WTC11 (cell line): ENCODE measurements at regions not wholly inside any gene's neighbourhood (a gene's known extent, or its start where the extent isn't known, plus 50 kb on each side); places are given as distances from the start of the nearest gene placed in this dataset.

ENCODE experiments used
- CBFB ChIP-seq: sonication (generic); formaldehyde crosslinking; IDR thresholded peaks from 2 replicates; pipeline ENCODE4 v1.8.1; 2022; ENCODE audit warnings: mild to moderate bottlenecking, low read depth, missing genetic modification reagents
- CTCF ChIP-seq: fragments of 200-600 bp; IDR thresholded peaks from 2 replicates; pipeline ENCODE4 v1.8.0; 2022; ENCODE audit warnings: antibody characterized with exemption
- ESRRA ChIP-seq: sonication (generic); formaldehyde crosslinking; IDR thresholded peaks from 2 replicates; pipeline ENCODE4 v1.8.1; 2022; ENCODE audit warnings: mild to moderate bottlenecking, missing genetic modification reagents, borderline replicate concordance
- ETV6 ChIP-seq: sonication (generic); formaldehyde crosslinking; IDR thresholded peaks from 2 replicates; pipeline ENCODE4 v1.8.1; 2022; ENCODE audit warnings: mild to moderate bottlenecking, missing genetic modification reagents
- FOXK1 ChIP-seq: sonication (generic); formaldehyde crosslinking; IDR thresholded peaks from 2 replicates; pipeline ENCODE4 v1.8.0; 2022; ENCODE audit warnings: mild to moderate bottlenecking, moderate library complexity, missing genetic modification reagents
- MAX ChIP-seq: sonication (generic); formaldehyde crosslinking; IDR thresholded peaks from 2 replicates; pipeline ENCODE4 v1.8.0; 2022; ENCODE audit warnings: mild to moderate bottlenecking, missing genetic modification reagents
- PRDM15 ChIP-seq: sonication (generic); formaldehyde crosslinking; IDR thresholded peaks from 2 replicates; pipeline ENCODE4 v1.8.0; 2022; ENCODE audit warnings: missing genetic modification reagents
- TEAD4 ChIP-seq: sonication (generic); formaldehyde crosslinking; IDR thresholded peaks from 2 replicates; pipeline ENCODE4 v1.8.0; 2022; ENCODE audit warnings: mild to moderate bottlenecking, missing genetic modification reagents
- ZNF219 ChIP-seq: sonication (generic); formaldehyde crosslinking; IDR thresholded peaks from 2 replicates; pipeline ENCODE4 v1.8.0; 2023; ENCODE audit warnings: missing genetic modification reagents, mild to moderate bottlenecking, borderline replicate concordance
- ZNF317 ChIP-seq: sonication (generic); formaldehyde crosslinking; IDR thresholded peaks from 2 replicates; pipeline ENCODE4 v1.8.1; 2023; ENCODE audit warnings: low read depth, mild to moderate bottlenecking, moderate library complexity, missing genetic modification reagents, borderline replicate concordance
- ZNF396 ChIP-seq: fragments of 250-450 bp; sonication (Bioruptor Pico); IDR thresholded peaks from 2 replicates; pipeline ENCODE4 v1.8.0; 2021; ENCODE audit warnings: mild to moderate bottlenecking, moderate library complexity, borderline replicate concordance
- ZNF416 ChIP-seq: fragments of 250-450 bp; sonication (Bioruptor Pico); IDR thresholded peaks from 2 replicates; pipeline ENCODE4 v1.9.0; 2021; ENCODE audit warnings: mild to moderate bottlenecking, inconsistent platforms
- ZNF423 ChIP-seq: fragments of 250-450 bp; sonication (Bioruptor Pico); IDR thresholded peaks from 2 replicates; pipeline ENCODE4 v2.1.2; 2022; ENCODE audit warnings: mild to moderate bottlenecking, moderate library complexity

- no peak for TF ChIP-seq MAX (CRISPR knock-in tag)
- TF ChIP-seq TEAD4 (CRISPR knock-in tag) = no peak
- TF ChIP-seq CTCF = no peak
- no peak for TF ChIP-seq ZNF317
- TF ChIP-seq ZNF219 = no peak
- no peak for TF ChIP-seq ZNF396 (CRISPR knock-in tag)
- no peak for TF ChIP-seq ZNF416
- no peak for TF ChIP-seq FOXK1 (CRISPR knock-in tag)
- no peak for TF ChIP-seq ZNF423 (CRISPR knock-in tag)
- no peak for TF ChIP-seq ESRRA
- TF ChIP-seq CBFB (CRISPR knock-in tag) = no peak
- no peak for TF ChIP-seq ETV6 (CRISPR knock-in tag)
- no peak for TF ChIP-seq PRDM15 (CRISPR knock-in tag)
These were observed 94.3 kb upstream of the C3orf80 start for GRCh38 chr3:160130950-160131349.
